AG09319 (cell line): ENCODE measurements at regions not wholly inside any gene's neighbourhood (a gene's known extent, or its start where the extent isn't known, plus 50 kb on each side); places are given as distances from the start of the nearest gene placed in this dataset.
A peak's percentile ranks its signal among the peaks of the same experiment; 100 is the strongest.

Source experiments
- DNase-seq: peaks from one replicate; pipeline ENCODE4 v3.0.0-alpha.2; 2010; ENCODE audit warnings: low read depth; ENCODE audit errors: extremely low read depth
- CTCF ChIP-seq: IDR thresholded peaks from 2 replicates; pipeline ENCODE4 v1.5.1; 2011; ENCODE audit warnings: low read depth, mild to moderate bottlenecking, inconsistent platforms, low read length, moderate library complexity

- no peak for DNase-seq
- TF ChIP-seq CTCF, result no peak
Observed at GRCh38 chr14:53883739-53884138, 72.9 kb downstream of the BMP4 start.

GRCh38 chr14:53882684-53883083 is 73.9 kb downstream of the BMP4 start:
- TF ChIP-seq CTCF, result no peak
- no peak for DNase-seq

GRCh38 chr14:53881921-53882320 is 74.7 kb downstream of the BMP4 start:
- no peak for DNase-seq
- TF ChIP-seq CTCF, result no peak

- DNase-seq, result peak; percentile 38
- no peak for TF ChIP-seq CTCF
Observed at GRCh38 chr14:53881161-53881871, 75.3 kb downstream of the BMP4 start.

- no peak for TF ChIP-seq CTCF
- DNase-seq, result no peak
Observed at GRCh38 chr14:53880761-53881160, 75.9 kb downstream of the BMP4 start.

GRCh38 chr14:53879747-53880146 is 76.9 kb downstream of the BMP4 start:
- DNase-seq, result no peak
- no peak for TF ChIP-seq CTCF

- no peak for TF ChIP-seq CTCF
- DNase-seq, result no peak
Observed at GRCh38 chr14:53879022-53879686, 77.5 kb downstream of the BMP4 start.
